Osteoblast (primary cell): ENCODE measurements at regions not wholly inside any gene's neighbourhood (a gene's known extent, or its start where the extent isn't known, plus 50 kb on each side); places are given as distances from the start of the nearest gene placed in this dataset.

Experiments
- DNase-seq: peaks from one replicate; pipeline ENCODE4 v3.0.0; 2011; ENCODE audit warnings: low spot score, mixed read lengths; ENCODE audit not compliant: insufficient read length; ENCODE audit errors: missing footprints
- H2AFZ ChIP-seq: 2 replicates; pipeline ENCODE4 v1.6.0; 2011; ENCODE audit warnings: mild to moderate bottlenecking, low read length
- H3K27ac ChIP-seq: 2 replicates; pipeline ENCODE4 v1.5.1; 2011; ENCODE audit warnings: mild to moderate bottlenecking, low read depth, low read length, moderate library complexity
- H3K27me3 ChIP-seq: 2 replicates; pipeline ENCODE4 v1.6.0; 2012; ENCODE audit warnings: mild to moderate bottlenecking, control low read depth, inconsistent platforms, low read length, moderate library complexity; ENCODE audit not compliant: insufficient read depth
- H3K36me3 ChIP-seq: 2 replicates; pipeline ENCODE4 v1.5.1; 2011; ENCODE audit warnings: mild to moderate bottlenecking, low read length, control low read depth, moderate library complexity; ENCODE audit not compliant: insufficient read depth
- H3K4me1 ChIP-seq: 2 replicates; pipeline ENCODE4 v1.5.1; 2011; ENCODE audit warnings: mild to moderate bottlenecking, low read length, control low read depth, moderate library complexity; ENCODE audit not compliant: insufficient read depth
- H3K4me2 ChIP-seq: 2 replicates; pipeline ENCODE4 v1.6.0; 2011; ENCODE audit warnings: mild to moderate bottlenecking, low read length; ENCODE audit not compliant: insufficient read depth
- H3K4me3 ChIP-seq: fragments of 200-600 bp; sonication (generic); 3 replicates; pipeline ENCODE4 v1.5.1; 2012; ENCODE audit warnings: mild to moderate bottlenecking, low read length, inconsistent platforms; ENCODE audit not compliant: insufficient read depth
- H3K79me2 ChIP-seq: 2 replicates; pipeline ENCODE4 v1.6.0; 2012; ENCODE audit warnings: mild to moderate bottlenecking, low read length, control low read depth, inconsistent platforms; ENCODE audit not compliant: insufficient read depth
- H3K9me3 ChIP-seq: 2 replicates; pipeline ENCODE4 v1.5.1; 2011; ENCODE audit warnings: low read depth, low read length, control low read depth
- H4K20me1 ChIP-seq: 2 replicates; pipeline ENCODE4 v1.6.0; 2012; ENCODE audit warnings: mild to moderate bottlenecking, low read length, control low read depth; ENCODE audit not compliant: insufficient read depth
- TF ChIP-seq, protein P1 (sequence below): IDR thresholded peaks from 2 replicates; pipeline ENCODE4 v1.5.1; 2011; ENCODE audit warnings: mild to moderate bottlenecking, low read depth, low read length, moderate library complexity; ENCODE audit errors: extremely low read depth

DNA sequence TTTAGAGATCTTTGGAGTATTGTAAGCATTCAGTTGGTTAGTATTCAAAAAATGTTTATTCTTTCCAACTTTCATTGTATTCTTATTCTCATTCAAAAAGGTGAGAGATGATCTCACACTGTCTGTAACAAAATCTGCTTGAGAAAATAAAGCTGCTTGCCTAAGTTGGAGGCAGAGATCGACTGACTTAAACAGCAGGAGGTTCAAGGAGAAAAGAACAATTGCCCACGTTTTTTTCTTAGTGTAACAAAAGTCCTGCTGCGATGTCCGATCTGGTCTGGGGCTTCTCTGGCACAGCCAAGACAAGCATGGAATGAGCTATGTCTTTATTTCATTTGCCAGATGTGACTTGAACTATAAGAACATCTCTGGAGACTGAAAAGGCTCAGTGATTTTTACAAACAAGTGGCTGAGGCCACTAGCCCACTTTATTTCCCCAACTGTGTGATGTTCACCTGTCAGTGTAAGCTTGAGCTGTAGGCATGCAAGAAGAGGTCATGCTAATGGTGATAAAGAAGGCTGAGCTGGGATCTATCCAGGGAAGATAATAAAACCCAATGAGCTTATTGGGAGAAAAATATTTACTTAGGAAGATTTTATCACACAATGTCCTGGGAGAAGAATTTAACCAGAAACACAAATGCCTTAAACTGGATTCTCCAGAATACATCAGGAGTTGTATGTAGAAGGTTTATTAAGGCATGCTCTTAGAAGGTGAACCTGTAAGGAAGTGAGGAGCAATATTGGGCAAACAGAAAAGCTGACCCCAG lies 580.1 kb upstream of the BTBD3 start:
- Histone ChIP-seq H3K9me3 (no peaks in the 10 kb centered on the region), H3K36me3 (no peaks in the 10 kb centered on the region), H3K27ac (no peak overlapping the region), H3K4me2 (no peak overlapping the region), H3K4me3 (no peak overlapping the region), H2AFZ (no peak overlapping the region), H4K20me1 (no peaks in the 10 kb centered on the region), H3K79me2 (no peaks in the 10 kb centered on the region), H3K27me3 (no peaks in the 10 kb centered on the region), H3K4me1 (no peaks in the 10 kb centered on the region)
- no peak for DNase-seq
- TF ChIP-seq, protein P1, sequence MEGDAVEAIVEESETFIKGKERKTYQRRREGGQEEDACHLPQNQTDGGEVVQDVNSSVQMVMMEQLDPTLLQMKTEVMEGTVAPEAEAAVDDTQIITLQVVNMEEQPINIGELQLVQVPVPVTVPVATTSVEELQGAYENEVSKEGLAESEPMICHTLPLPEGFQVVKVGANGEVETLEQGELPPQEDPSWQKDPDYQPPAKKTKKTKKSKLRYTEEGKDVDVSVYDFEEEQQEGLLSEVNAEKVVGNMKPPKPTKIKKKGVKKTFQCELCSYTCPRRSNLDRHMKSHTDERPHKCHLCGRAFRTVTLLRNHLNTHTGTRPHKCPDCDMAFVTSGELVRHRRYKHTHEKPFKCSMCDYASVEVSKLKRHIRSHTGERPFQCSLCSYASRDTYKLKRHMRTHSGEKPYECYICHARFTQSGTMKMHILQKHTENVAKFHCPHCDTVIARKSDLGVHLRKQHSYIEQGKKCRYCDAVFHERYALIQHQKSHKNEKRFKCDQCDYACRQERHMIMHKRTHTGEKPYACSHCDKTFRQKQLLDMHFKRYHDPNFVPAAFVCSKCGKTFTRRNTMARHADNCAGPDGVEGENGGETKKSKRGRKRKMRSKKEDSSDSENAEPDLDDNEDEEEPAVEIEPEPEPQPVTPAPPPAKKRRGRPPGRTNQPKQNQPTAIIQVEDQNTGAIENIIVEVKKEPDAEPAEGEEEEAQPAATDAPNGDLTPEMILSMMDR = no peak

DNA sequence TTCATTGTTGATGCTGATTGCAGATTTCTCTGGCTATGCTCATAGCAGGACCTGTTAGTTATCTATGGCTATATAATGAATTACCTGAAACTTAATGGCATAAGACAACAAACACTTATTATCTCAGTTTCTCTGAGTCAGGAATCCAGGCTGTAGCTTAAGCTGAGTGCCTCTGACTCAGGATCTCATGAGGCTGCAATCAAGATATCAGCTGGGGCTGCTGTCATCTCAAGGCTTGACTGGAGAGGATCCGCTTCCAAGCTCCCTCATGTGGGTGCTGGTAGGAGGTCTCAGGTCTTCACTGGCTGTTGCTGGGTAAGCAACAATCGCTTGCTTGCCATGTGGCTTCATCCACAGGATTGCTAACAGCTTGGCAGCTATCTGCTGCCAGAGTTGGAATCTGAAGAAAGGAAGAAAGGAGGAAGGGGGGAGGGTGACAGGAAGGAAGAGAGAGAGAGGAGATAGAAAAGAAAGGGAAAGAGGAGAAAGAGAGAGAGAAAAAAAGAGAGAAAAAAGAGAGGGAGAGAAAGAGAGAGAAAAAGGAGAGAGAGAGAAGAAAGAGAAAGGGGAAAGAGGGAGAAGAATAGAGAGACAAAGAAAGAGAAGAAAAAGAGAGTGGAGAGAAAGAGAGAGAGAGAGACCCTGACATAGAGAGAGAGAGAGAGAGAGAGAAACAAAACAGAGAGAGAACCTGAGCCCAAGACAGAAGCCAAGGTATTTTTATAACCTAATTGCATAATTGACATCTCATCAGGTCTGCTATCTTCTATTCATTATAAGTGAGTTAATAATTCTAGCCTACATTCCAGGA lies 579.0 kb upstream of the BTBD3 start:
- H3K9me3 ChIP-seq = no peaks in the 10 kb centered on the region
- no peaks in the 10 kb centered on the region for H3K79me2 ChIP-seq
- no peaks in the 10 kb centered on the region for H3K27me3 ChIP-seq
- no peak overlapping the region for H2AFZ ChIP-seq
- H3K4me2 ChIP-seq = no peak overlapping the region
- TF ChIP-seq, protein P1 = no peak
- no peaks in the 10 kb centered on the region for H3K36me3 ChIP-seq
- no peaks in the 10 kb centered on the region for H3K4me1 ChIP-seq
- H3K4me3 ChIP-seq = no peak overlapping the region
- H3K27ac ChIP-seq = no peak overlapping the region
- H4K20me1 ChIP-seq = no peaks in the 10 kb centered on the region
- DNase-seq = no peak

DNA sequence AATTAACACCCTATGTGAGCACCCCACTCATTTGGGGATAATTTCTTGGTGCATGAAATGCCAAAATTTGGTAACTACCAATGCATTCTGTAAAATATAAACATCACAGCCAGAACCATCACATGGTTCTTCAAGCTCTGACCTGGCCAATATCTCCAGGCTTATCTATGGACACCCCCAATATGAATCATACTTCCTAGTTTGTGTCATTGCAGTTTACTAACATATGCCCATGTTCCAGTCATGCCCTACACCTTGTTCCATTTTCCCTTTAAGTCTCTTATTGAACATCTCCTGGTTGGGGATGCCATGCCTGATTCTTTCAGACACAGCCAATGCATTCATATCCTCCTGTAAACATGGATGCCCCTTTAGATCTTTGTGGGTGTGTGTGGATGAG lies 572.8 kb upstream of the BTBD3 start:
- Histone ChIP-seq H3K4me1 (no peaks in the 10 kb centered on the region), H4K20me1 (no peaks in the 10 kb centered on the region), H3K4me2 (no peak overlapping the region), H3K36me3 (no peaks in the 10 kb centered on the region), H3K4me3 (no peak overlapping the region), H3K9me3 (no peaks in the 10 kb centered on the region), H3K27me3 (no peaks in the 10 kb centered on the region), H3K27ac (no peak overlapping the region), H3K79me2 (no peaks in the 10 kb centered on the region), H2AFZ (no peak overlapping the region)
- TF ChIP-seq, protein P1 = no peak
- no peak for DNase-seq

DNA sequence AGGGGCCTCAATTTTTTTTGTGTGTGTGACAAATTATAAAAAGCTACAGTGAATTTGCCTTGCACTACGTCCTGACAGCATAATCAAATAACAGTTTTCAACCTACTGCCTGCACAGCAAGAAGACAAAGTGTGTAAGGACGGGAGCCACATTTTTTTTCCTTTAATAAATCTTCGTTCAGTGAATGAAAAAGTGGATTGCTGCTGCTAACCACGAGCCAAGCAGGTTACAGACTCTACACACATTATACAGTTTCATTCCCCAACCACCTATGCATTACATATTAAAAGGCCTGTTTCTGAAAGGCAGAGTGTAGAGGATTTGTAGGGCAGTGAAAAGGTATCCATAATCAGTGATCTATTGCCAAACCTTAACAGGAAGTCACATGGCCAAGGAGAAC lies 570.0 kb upstream of the BTBD3 start:
- Histone ChIP-seq H3K9me3 (no peaks in the 10 kb centered on the region), H3K4me1 (peaks cover 3% of the 10 kb centered on the region), H3K4me3 (no peak overlapping the region), H2AFZ (no peak overlapping the region), H3K27me3 (no peaks in the 10 kb centered on the region), H3K27ac (no peak overlapping the region), H3K4me2 (no peak overlapping the region), H3K36me3 (no peaks in the 10 kb centered on the region), H4K20me1 (no peaks in the 10 kb centered on the region), H3K79me2 (no peaks in the 10 kb centered on the region)
- TF ChIP-seq, protein P1 = no peak
- no peak for DNase-seq
